CD14-positive monocyte (primary cell): ENCODE measurements at regions not wholly inside any gene's neighbourhood (a gene's known extent, or its start where the extent isn't known, plus 50 kb on each side); places are given as distances from the start of the nearest gene placed in this dataset.

Experiments
- DNase-seq, 3 donors: peaks; one replicate each; pipeline ENCODE4 v3.0.0-alpha.2; 2011 to 2022
- H2AFZ ChIP-seq: 2 replicates; pipeline ENCODE4 v1.6.0; 2012; ENCODE audit warnings: mild to moderate bottlenecking, low read depth, low read length, inconsistent platforms; ENCODE audit not compliant: insufficient read depth, poor library complexity, severe bottlenecking
- H3K27ac ChIP-seq, 2 donors: 1 replicate in 1 of 2; 2 replicates in 1 of 2; pipeline ENCODE4 v1.5.1; 2012 to 2013; ENCODE audit warnings: low read length in 2 of 2, control low read depth in 1 of 2, inconsistent platforms in 1 of 2, low read depth in 1 of 2, mild to moderate bottlenecking in 1 of 2
- H3K27me3 ChIP-seq, 2 donors: one replicate each; pipeline versions ENCODE4 v1.6.0 to v1.6.1; 2011 to 2013; ENCODE audit warnings: low read length in 2 of 2; ENCODE audit not compliant: control insufficient read depth in 2 of 2, insufficient read depth in 2 of 2
- H3K36me3 ChIP-seq, 2 donors: replicated peaks in 1 of 2; 1 replicate in 1 of 2; 2 replicates in 1 of 2; pipeline versions ENCODE4 v1.5.1 to v1.6.1; 2012 to 2013; ENCODE audit warnings: low read length in 2 of 2, control low read depth in 1 of 2, inconsistent platforms in 1 of 2, mild to moderate bottlenecking in 1 of 2; ENCODE audit not compliant: insufficient read depth in 2 of 2, control insufficient read depth in 1 of 2
- H3K4me1 ChIP-seq, 2 donors: 1 replicate in 1 of 2; 2 replicates in 1 of 2; pipeline versions ENCODE4 v1.5.1 to v1.6.1; 2012 to 2013; ENCODE audit warnings: low read length in 2 of 2, control low read depth in 1 of 2, inconsistent platforms in 1 of 2, mild to moderate bottlenecking in 1 of 2, moderate library complexity in 1 of 2; ENCODE audit not compliant: insufficient read depth in 2 of 2, control insufficient read depth in 1 of 2
- H3K4me2 ChIP-seq: replicated peaks from 2 replicates; pipeline ENCODE3; 2012; ENCODE audit warnings: low read length, moderate library complexity, mild to moderate bottlenecking; ENCODE audit not compliant: poor library complexity, severe bottlenecking; ENCODE audit errors: extremely low read depth
- H3K4me3 ChIP-seq, 3 experiments: fragments of 200-600 bp in 1 of 3; sonication (generic) in 1 of 3; replicated peaks in 1 of 3; 1 replicate in 2 of 3; 2 replicates in 1 of 3; pipeline ENCODE4 v1.5.1; 2011 to 2013; ENCODE audit warnings: low read length in 3 of 3, mild to moderate bottlenecking in 3 of 3, control low read depth in 2 of 3, low read depth in 2 of 3, inconsistent platforms in 1 of 3, moderate library complexity in 1 of 3
- H3K79me2 ChIP-seq: 2 replicates; pipeline ENCODE4 v1.6.0; 2012; ENCODE audit warnings: mild to moderate bottlenecking, control low read depth, inconsistent platforms, low read length, moderate library complexity; ENCODE audit not compliant: insufficient read depth
- H3K9ac ChIP-seq: 2 replicates; pipeline ENCODE4 v1.6.0; 2017; ENCODE audit warnings: low read length, mild to moderate bottlenecking; ENCODE audit not compliant: insufficient read depth, poor library complexity, severe bottlenecking
- H3K9me3 ChIP-seq, 2 donors: replicated peaks in 1 of 2; 1 replicate in 1 of 2; 2 replicates in 1 of 2; pipeline versions ENCODE4 v1.5.1 to v1.6.1; 2012 to 2013; ENCODE audit warnings: low read length in 2 of 2, control low read depth in 1 of 2; ENCODE audit not compliant: control insufficient read depth in 1 of 2, insufficient read depth in 1 of 2
- H4K20me1 ChIP-seq: 2 replicates; pipeline ENCODE4 v1.6.0; 2012; ENCODE audit warnings: mild to moderate bottlenecking, low read length, control low read depth, moderate library complexity; ENCODE audit not compliant: insufficient read depth
- H3K27ac Mint-ChIP-seq, 7 donors: one replicate each; pipeline ENCODE4 v1.8.0; 2020; ENCODE audit warnings: mild to moderate bottlenecking in 7 of 7, mixed read lengths in 7 of 7, moderate library complexity in 6 of 7, inconsistent platforms in 2 of 7
- H3K27me3 Mint-ChIP-seq, 3 donors: one replicate each; pipeline ENCODE4 v1.8.0; 2021 to 2022; ENCODE audit warnings: low read depth in 3 of 3, mild to moderate bottlenecking in 3 of 3, mixed read lengths in 3 of 3, moderate library complexity in 3 of 3, inconsistent platforms in 1 of 3
- H3K36me3 Mint-ChIP-seq, 2 donors: one replicate each; pipeline ENCODE4 v1.8.0; 2020; ENCODE audit warnings: mixed read lengths in 2 of 2, inconsistent platforms in 1 of 2, mild to moderate bottlenecking in 1 of 2
- H3K4me1 Mint-ChIP-seq: one replicate; pipeline ENCODE4 v1.8.0; 2020; ENCODE audit warnings: mild to moderate bottlenecking, mixed read lengths
- H3K4me3 Mint-ChIP-seq, 2 donors: one replicate each; pipeline ENCODE4 v1.8.0; 2020; ENCODE audit warnings: mild to moderate bottlenecking in 2 of 2, mixed read lengths in 2 of 2, moderate library complexity in 1 of 2
- H3K9me3 Mint-ChIP-seq, 7 donors: one replicate each; pipeline ENCODE4 v1.8.0; 2020 to 2022; ENCODE audit warnings: mixed read lengths in 7 of 7, mild to moderate bottlenecking in 6 of 7, moderate library complexity in 6 of 7, inconsistent platforms in 2 of 7
- intact Hi-C, 2 donors: fragments of 100-400 bp; cut with micrococcal nuclease; formaldehyde crosslinking; loops; one replicate each; pipeline versions ENCODE4 v1.15.0 to v1.15.1; 2023
- TF ChIP-seq, protein P1 (sequence below): fragments of 200-600 bp; IDR thresholded peaks from one replicate; pipeline ENCODE4 v1.8.0; 2022; ENCODE audit warnings: antibody characterized with exemption, mild to moderate bottlenecking

GRCh38 chr21:14797543-14797942, 251.4 kb upstream of the SAMSN1 start:
- no peak overlapping the region for H3K4me2 ChIP-seq
- H3K36me3 Mint-ChIP-seq, result no peaks in the 10 kb centered on the region
- H2AFZ ChIP-seq, result no peak overlapping the region
- TF ChIP-seq, protein P1, sequence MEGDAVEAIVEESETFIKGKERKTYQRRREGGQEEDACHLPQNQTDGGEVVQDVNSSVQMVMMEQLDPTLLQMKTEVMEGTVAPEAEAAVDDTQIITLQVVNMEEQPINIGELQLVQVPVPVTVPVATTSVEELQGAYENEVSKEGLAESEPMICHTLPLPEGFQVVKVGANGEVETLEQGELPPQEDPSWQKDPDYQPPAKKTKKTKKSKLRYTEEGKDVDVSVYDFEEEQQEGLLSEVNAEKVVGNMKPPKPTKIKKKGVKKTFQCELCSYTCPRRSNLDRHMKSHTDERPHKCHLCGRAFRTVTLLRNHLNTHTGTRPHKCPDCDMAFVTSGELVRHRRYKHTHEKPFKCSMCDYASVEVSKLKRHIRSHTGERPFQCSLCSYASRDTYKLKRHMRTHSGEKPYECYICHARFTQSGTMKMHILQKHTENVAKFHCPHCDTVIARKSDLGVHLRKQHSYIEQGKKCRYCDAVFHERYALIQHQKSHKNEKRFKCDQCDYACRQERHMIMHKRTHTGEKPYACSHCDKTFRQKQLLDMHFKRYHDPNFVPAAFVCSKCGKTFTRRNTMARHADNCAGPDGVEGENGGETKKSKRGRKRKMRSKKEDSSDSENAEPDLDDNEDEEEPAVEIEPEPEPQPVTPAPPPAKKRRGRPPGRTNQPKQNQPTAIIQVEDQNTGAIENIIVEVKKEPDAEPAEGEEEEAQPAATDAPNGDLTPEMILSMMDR, result no peak
- intact Hi-C loops, result no loop called here
- H3K4me1 Mint-ChIP-seq, result no peaks in the 10 kb centered on the region
- no peaks in the 10 kb centered on the region for H4K20me1 ChIP-seq
- no peak overlapping the region for H3K4me3 Mint-ChIP-seq
- no peaks in the 10 kb centered on the region for H3K4me1 ChIP-seq
- no peak overlapping the region for H3K27ac ChIP-seq
- no peaks in the 10 kb centered on the region for H3K36me3 ChIP-seq
- H3K4me3 ChIP-seq, result no peak overlapping the region
- H3K9ac ChIP-seq, result no peak overlapping the region
- peaks cover 11 to 38% (median 20%) of the 10 kb centered on the region in 7 donors for H3K9me3 Mint-ChIP-seq
- H3K27me3 ChIP-seq, result no peaks in the 10 kb centered on the region
- peaks cover 0 to 2% (median 0%) of the 10 kb centered on the region in 3 donors for H3K27me3 Mint-ChIP-seq
- H3K79me2 ChIP-seq, result no peaks in the 10 kb centered on the region
- no peak for DNase-seq
- no peak overlapping the region for H3K27ac Mint-ChIP-seq
- H3K9me3 ChIP-seq, result peaks cover 4 to 18% of the 10 kb centered on the region in 2 donors

DNA sequence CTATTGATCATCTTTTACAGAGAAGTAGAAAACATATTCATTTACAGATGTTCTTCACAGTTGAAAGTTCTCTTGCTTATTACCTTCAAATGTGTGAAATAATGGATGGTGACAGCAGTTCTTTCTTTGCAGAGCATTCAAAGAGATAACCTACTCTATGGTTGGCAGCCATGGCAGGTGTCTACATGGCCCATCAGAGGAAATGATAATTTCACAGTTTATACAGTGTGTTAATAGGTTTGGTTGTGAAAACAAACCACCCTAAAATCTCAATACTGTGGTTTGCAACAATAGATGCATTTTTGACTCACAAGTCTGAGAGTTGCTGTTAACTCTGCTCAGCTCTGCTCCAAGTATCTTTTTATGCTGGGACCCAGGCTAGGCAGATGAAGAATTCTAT, 241.2 kb upstream of the SAMSN1 start:
- Histone ChIP-seq H3K9ac (no peak overlapping the region), H3K27me3 (no peaks in the 10 kb centered on the region), H3K4me1 (no peaks in the 10 kb centered on the region), H3K27ac (no peak overlapping the region), H2AFZ (no peak overlapping the region), H3K9me3 (no peaks in the 10 kb centered on the region), H3K36me3 (no peaks in the 10 kb centered on the region), H3K4me2 (no peak overlapping the region), H3K4me3 (no peak overlapping the region), H4K20me1 (no peaks in the 10 kb centered on the region), H3K79me2 (no peaks in the 10 kb centered on the region)
- no peaks in the 10 kb centered on the region for H3K27me3 Mint-ChIP-seq
- no peaks in the 10 kb centered on the region for H3K36me3 Mint-ChIP-seq
- peaks cover 0 to 8% (median 3%) of the 10 kb centered on the region in 7 donors for H3K9me3 Mint-ChIP-seq
- no peak overlapping the region for H3K27ac Mint-ChIP-seq
- H3K4me1 Mint-ChIP-seq, result no peaks in the 10 kb centered on the region
- DNase-seq, result no peak
- intact Hi-C loops, result no loop called here
- TF ChIP-seq, protein P1, result no peak
- H3K4me3 Mint-ChIP-seq, result no peak overlapping the region
